ENCODE measurements at regions not wholly inside any gene's neighbourhood (a gene's known extent, or its start where the extent isn't known, plus 50 kb on each side); places are given as distances from the start of the nearest gene placed in this dataset.
A peak's percentile ranks its signal among the peaks of the same experiment; 100 is the strongest.
"Not testable (repeated sequence)": the region's sequence is repeated elsewhere in the genome, so short reads cannot be mapped to it uniquely, and the experiment has no call there.

- no peak for DNase-seq (ENCODE audit: low spot score)
Observed at GRCh38 chr7:142568435-142569097, 180.7 kb upstream of the PRSS1 start.

GRCh38 chr7:142567201-142568075, 181.8 kb upstream of the PRSS1 start:
- no peak for DNase-seq (ENCODE audit: low spot score)

- no peak for DNase-seq (ENCODE audit: low spot score)
Observed at GRCh38 chr7:142566271-142566670, 183.0 kb upstream of the PRSS1 start.

GRCh38 chr7:142564125-142564524, 185.1 kb upstream of the PRSS1 start:
- not testable (repeated sequence) for DNase-seq (ENCODE audit: low spot score)

- DNase-seq (ENCODE audit: low spot score), result no peak
Observed at GRCh38 chr7:142563470-142563869, 185.8 kb upstream of the PRSS1 start.

GRCh38 chr7:142562688-142563087, 186.6 kb upstream of the PRSS1 start:
- no peak for DNase-seq (ENCODE audit: low spot score)

- DNase-seq (ENCODE audit: low spot score), result not testable (repeated sequence)
Observed at GRCh38 chr7:142561396-142561795, 187.9 kb upstream of the PRSS1 start.

GRCh38 chr7:142560770-142561169, 188.5 kb upstream of the PRSS1 start:
- not testable (repeated sequence) for DNase-seq (ENCODE audit: low spot score)

- DNase-seq (ENCODE audit: low spot score), result no peak
Observed at GRCh38 chr7:142560166-142560565, 189.1 kb upstream of the PRSS1 start.

- DNase-seq (ENCODE audit: low spot score), result peak; percentile 14
Observed at GRCh38 chr7:142557971-142558582, 191.2 kb upstream of the PRSS1 start.

GRCh38 chr7:142556740-142557139, 192.5 kb upstream of the PRSS1 start:
- no peak for DNase-seq (ENCODE audit: low spot score)

- DNase-seq (ENCODE audit: low spot score), result no peak
Observed at GRCh38 chr7:142554560-142555532, 194.4 kb upstream of the PRSS1 start.

- no peak for DNase-seq (ENCODE audit: low spot score)
Observed at GRCh38 chr7:142553216-142553615, 196.1 kb upstream of the PRSS1 start.

- no peak for DNase-seq (ENCODE audit: low spot score)
Observed at GRCh38 chr7:142548978-142549377, 200.3 kb upstream of the PRSS1 start.

GRCh38 chr7:142546452-142546851, 202.8 kb upstream of the PRSS1 start:
- DNase-seq (ENCODE audit: low spot score), result no peak

- DNase-seq (ENCODE audit: low spot score), result no peak
Observed at GRCh38 chr7:142542942-142543341, 206.3 kb upstream of the PRSS1 start.

GRCh38 chr7:142542105-142542504, 207.2 kb upstream of the PRSS1 start:
- DNase-seq (ENCODE audit: low spot score), result no peak

GRCh38 chr7:142540371-142540770, 208.9 kb upstream of the PRSS1 start:
- DNase-seq (ENCODE audit: low spot score), result no peak

GRCh38 chr7:142539901-142540300, 209.4 kb upstream of the PRSS1 start:
- DNase-seq (ENCODE audit: low spot score), result no peak

- DNase-seq (ENCODE audit: low spot score), result no peak
Observed at GRCh38 chr7:142537760-142538159, 211.5 kb upstream of the PRSS1 start.

GRCh38 chr7:142535123-142535779, 214.0 kb upstream of the PRSS1 start:
- peak; percentile 70 for DNase-seq (ENCODE audit: low spot score)

Data from pons (tissue), 1 donor.